ENCODE measurements at regions not wholly inside any gene's neighbourhood (a gene's known extent, or its start where the extent isn't known, plus 50 kb on each side); places are given as distances from the start of the nearest gene placed in this dataset.

DNA sequence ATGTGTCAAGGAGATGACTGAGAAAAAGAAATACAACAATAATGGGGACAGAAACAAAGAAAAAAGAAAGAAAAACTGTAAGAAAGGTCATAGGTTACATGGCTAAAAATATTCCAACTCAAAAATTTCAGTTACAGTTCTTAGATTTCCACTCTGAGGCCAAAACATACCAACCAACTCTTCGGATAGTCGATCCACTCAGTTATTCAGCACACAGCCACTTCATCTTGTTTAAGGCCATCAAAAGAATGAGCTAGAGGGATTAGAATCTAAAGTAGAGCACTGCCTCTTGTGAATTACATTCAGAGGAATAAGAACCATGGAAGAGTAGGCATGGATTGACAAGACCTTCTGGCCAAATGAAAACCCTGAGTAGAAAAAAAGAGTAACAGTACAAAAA, 277.0 kb downstream of the MRPL39 start:
- ATAC-seq, result no peak
- H3K27ac ChIP-seq, result no peak overlapping the region
- 82 to 90% methylated on average over 2 of the region's 2 CpGs for WGBS, 2 donors (ENCODE audit: low coverage in 1 of 2)
- H3K9me3 ChIP-seq, result no peaks in the 10 kb centered on the region
- H3K27me3 ChIP-seq, result no peaks in the 10 kb centered on the region
- H3K36me3 ChIP-seq, result no peaks in the 10 kb centered on the region
- no peak overlapping the region for H3K4me3 ChIP-seq
- TF ChIP-seq POLR2A (IDR thresholded peaks at IDR 0.05), result no peak
- no peak for TF ChIP-seq EP300 (IDR thresholded peaks at IDR 0.05)
- H3K4me1 ChIP-seq, result no peaks in the 10 kb centered on the region

DNA sequence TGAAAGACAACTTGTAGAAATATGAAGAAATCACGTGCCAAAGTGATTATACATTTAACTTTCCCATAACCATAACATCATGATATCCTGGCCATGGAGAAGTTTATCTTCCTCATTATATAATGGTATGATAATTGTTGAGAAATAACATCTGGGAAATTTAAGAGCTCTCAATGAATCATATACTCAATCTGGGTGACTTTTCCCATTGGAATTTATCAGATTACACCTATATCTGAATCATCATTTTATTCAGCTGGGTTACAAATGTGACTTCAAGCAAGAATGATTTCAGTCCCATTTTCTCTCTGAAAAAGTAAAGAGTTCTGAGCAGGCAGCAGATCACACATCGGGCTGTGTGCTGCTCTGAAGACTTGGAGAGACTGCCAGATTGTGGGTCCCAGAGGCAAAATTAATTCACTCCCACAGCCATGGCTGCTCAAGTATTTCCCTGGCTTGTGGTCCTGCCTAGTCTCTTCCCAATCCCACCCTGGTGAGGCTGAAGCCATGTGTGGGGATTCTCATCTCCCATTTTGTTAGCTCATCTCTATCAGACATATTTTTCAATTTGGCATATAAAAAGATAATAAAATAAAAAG, 278.0 kb downstream of the MRPL39 start:
- 20 to 38% methylated on average over 1 to 2 of the region's 2 CpGs for WGBS, 2 donors (ENCODE audit: low coverage in 1 of 2)
- no peak overlapping the region for H3K27ac ChIP-seq
- no peaks in the 10 kb centered on the region for H3K27me3 ChIP-seq
- H3K4me3 ChIP-seq, result no peak overlapping the region
- no peak for ATAC-seq
- no peaks in the 10 kb centered on the region for H3K36me3 ChIP-seq
- no peak for TF ChIP-seq EP300 (IDR thresholded peaks at IDR 0.05)
- TF ChIP-seq, protein P1, sequence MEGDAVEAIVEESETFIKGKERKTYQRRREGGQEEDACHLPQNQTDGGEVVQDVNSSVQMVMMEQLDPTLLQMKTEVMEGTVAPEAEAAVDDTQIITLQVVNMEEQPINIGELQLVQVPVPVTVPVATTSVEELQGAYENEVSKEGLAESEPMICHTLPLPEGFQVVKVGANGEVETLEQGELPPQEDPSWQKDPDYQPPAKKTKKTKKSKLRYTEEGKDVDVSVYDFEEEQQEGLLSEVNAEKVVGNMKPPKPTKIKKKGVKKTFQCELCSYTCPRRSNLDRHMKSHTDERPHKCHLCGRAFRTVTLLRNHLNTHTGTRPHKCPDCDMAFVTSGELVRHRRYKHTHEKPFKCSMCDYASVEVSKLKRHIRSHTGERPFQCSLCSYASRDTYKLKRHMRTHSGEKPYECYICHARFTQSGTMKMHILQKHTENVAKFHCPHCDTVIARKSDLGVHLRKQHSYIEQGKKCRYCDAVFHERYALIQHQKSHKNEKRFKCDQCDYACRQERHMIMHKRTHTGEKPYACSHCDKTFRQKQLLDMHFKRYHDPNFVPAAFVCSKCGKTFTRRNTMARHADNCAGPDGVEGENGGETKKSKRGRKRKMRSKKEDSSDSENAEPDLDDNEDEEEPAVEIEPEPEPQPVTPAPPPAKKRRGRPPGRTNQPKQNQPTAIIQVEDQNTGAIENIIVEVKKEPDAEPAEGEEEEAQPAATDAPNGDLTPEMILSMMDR (IDR thresholded peaks at IDR 0.05), result no peak
- no peak for TF ChIP-seq POLR2AphosphoS5 (IDR thresholded peaks at IDR 0.05)
- no peak for TF ChIP-seq POLR2A (IDR thresholded peaks at IDR 0.05)
- no peaks in the 10 kb centered on the region for H3K4me1 ChIP-seq
- no peaks in the 10 kb centered on the region for H3K9me3 ChIP-seq

DNA sequence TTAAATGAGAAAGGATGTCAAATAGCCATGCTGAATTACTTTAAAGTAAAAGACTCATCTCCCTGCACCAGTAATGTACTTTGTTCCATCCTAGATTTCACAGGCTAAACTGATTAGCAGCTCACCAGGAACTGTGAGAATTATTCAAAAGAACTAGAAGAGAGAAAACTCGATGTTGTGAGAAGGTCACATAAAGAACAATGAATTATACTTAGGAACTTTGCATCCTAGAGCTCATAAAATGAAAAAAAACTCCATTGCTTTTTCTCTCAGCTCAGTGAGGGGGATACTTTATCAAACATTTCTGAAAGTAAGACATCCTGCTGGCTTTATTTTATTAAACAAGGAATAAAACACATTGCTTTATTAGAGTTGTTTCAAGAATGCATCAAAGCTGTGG, 278.5 kb downstream of the MRPL39 start:
- Histone ChIP-seq H3K4me3 (no peak overlapping the region), H3K4me1 (no peaks in the 10 kb centered on the region), H3K36me3 (no peaks in the 10 kb centered on the region), H3K27ac (no peak overlapping the region), H3K9me3 (no peaks in the 10 kb centered on the region), H3K27me3 (no peaks in the 10 kb centered on the region)
- ATAC-seq, result no peak
- TF ChIP-seq POLR2AphosphoS5 (IDR thresholded peaks at IDR 0.05) (no peak), POLR2A (IDR thresholded peaks at IDR 0.05) (no peak), EP300 (IDR thresholded peaks at IDR 0.05) (no peak)
- TF ChIP-seq, protein P1 (IDR thresholded peaks at IDR 0.05), result no peak
- 13 to 33% methylated on average over 1 of the region's 1 CpG for WGBS, 2 donors (ENCODE audit: low coverage in 1 of 2)

DNA sequence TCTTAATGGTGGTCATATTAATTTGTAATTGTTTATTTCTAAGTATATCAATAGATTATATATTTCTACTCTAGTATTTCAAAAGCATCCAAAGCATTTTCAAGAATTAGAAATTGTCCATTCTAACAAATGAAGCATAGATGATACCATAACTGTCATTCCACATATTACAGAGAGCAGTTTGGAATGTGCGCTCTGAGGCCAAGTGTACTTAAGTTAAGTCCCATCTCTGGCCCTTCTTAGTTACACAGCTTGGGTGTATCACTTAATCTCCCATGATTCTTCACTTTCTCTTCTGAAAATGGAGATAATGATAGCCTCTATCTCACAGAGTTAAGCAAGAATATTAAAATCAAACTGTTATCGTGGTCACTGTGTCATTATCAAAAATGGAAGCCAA, 281.1 kb downstream of the MRPL39 start:
- 63 to 71% methylated on average over 2 of the region's 2 CpGs for WGBS, 2 donors (ENCODE audit: low coverage in 1 of 2)
- no peaks in the 10 kb centered on the region for H3K9me3 ChIP-seq

DNA sequence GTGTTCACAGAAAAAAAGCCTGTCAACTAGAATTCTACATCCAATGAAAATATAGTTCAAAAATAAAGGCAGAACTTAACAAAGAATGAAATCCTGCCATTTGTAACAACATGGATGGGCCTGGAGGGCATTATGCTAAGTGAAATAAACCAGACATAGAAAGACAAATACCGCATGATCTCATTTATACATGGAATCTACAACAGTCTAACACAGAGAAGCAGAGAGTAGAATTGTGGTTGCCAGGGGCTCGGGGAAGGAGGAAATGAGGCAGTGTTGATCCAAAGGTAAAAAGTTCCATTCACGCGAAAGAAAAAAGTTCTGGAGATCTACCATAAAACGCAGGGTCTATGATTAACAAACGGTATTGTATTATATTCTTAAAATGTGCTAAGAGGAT, 282.6 kb downstream of the MRPL39 start:
- no peaks in the 10 kb centered on the region for H3K27me3 ChIP-seq
- no peaks in the 10 kb centered on the region for H3K4me1 ChIP-seq
- no peak overlapping the region for H3K27ac ChIP-seq
- WGBS, 2 donors (ENCODE audit: low coverage in 1 of 2), result 71 to 79% methylated on average over 6 of the region's 6 CpGs
- ATAC-seq, result no peak
- H3K4me3 ChIP-seq, result no peak overlapping the region
- TF ChIP-seq EP300 (IDR thresholded peaks at IDR 0.05) (no peak), POLR2A (IDR thresholded peaks at IDR 0.05) (no peak)
- H3K9me3 ChIP-seq, result no peaks in the 10 kb centered on the region
- no peaks in the 10 kb centered on the region for H3K36me3 ChIP-seq

More for the DNA sequence above, 281.1 kb downstream of the MRPL39 start:
- no peak overlapping the region for H3K4me3 ChIP-seq
- TF ChIP-seq EP300 (IDR thresholded peaks at IDR 0.05), result no peak
- TF ChIP-seq, protein P1 (IDR thresholded peaks at IDR 0.05), result no peak
- no peak for ATAC-seq
- H3K4me1 ChIP-seq, result no peaks in the 10 kb centered on the region
- no peak overlapping the region for H3K27ac ChIP-seq
- H3K36me3 ChIP-seq, result no peaks in the 10 kb centered on the region
- no peaks in the 10 kb centered on the region for H3K27me3 ChIP-seq

GRCh38 chr21:25323356-25323949, 283.8 kb downstream of the MRPL39 start:
- WGBS, 2 donors (ENCODE audit: low coverage in 1 of 2), result 75 to 84% methylated on average over 6 to 7 of the region's 7 CpGs
- Histone ChIP-seq H3K9me3 (no peaks in the 10 kb centered on the region), H3K36me3 (no peaks in the 10 kb centered on the region), H3K4me1 (no peaks in the 10 kb centered on the region), H3K4me3 (no peak overlapping the region), H3K27me3 (no peaks in the 10 kb centered on the region), H3K27ac (no peak overlapping the region)
- TF ChIP-seq EP300 (IDR thresholded peaks at IDR 0.05) (no peak), POLR2AphosphoS5 (IDR thresholded peaks at IDR 0.05) (no peak), POLR2A (IDR thresholded peaks at IDR 0.05) (no peak)
- TF ChIP-seq, protein P1 (IDR thresholded peaks at IDR 0.05), result no peak
- ATAC-seq, result no peak
